HepG2 (cell line): ENCODE measurements at regions not wholly inside any gene's neighbourhood (a gene's known extent, or its start where the extent isn't known, plus 50 kb on each side); places are given as distances from the start of the nearest gene placed in this dataset.

Experiments
- ATAC-seq: fragments of 200-7000 bp; cut with Tn5 transposase; 3 replicates; pipeline ENCODE4 v1.9.1; 2020; ENCODE audit warnings: mild to moderate bottlenecking, moderate library complexity
- BruUV-seq: library from RNA; stranded (reverse); fragments of 400-500 nt; replicated peaks from 2 replicates; lab custom pipeline; 2021; lab: Mats Ljungman, UMichigan
- CTCF ChIA-PET: fragments of 300-600 bp; formaldehyde crosslinking; extraction: SDS; loops from one replicate; lab custom pipeline; 2021; ENCODE audit warnings: low total read pairs, inconsistent platforms, low intra/inter-chr PET ratio; lab: Yijun Ruan, JAX
- POLR2A ChIA-PET: fragments of 350-600 bp; sonication (Branson Sonifier 250); formaldehyde crosslinking; loops from one replicate; lab custom pipeline; 2020; ENCODE audit warnings: antibody characterized with exemption, inconsistent platforms; lab: Yijun Ruan, JAX
- DNase-seq: peaks from one replicate; pipeline ENCODE4 v3.0.0-alpha.2; 2015; ENCODE audit warnings: low spot score
- FAIRE-seq: peaks from 3 replicates; lab custom pipeline; 2011; peaks lifted over from hg19 to GRCh38; lab: Jason Lieb, UNC
- H2AFZ ChIP-seq: one replicate; pipeline ENCODE4 v1.6.1; 2011; ENCODE audit warnings: low read length, inconsistent platforms
- H3K27ac ChIP-seq: fragments of 300-600 bp; 3 replicates; pipeline ENCODE4 v1.8.0; 2011; ENCODE audit warnings: mixed run types, mild to moderate bottlenecking, mixed read lengths, low read length, inconsistent platforms; ENCODE audit not compliant: insufficient read depth; ENCODE audit errors: extremely low read length
- H3K27me3 ChIP-seq, 2 experiments: fragments of 200-600 bp in 1 of 2; 2 replicates in 1 of 2; 3 replicates in 1 of 2; pipeline versions ENCODE4 v1.6.0 to v1.8.0; 2011; ENCODE audit warnings: low read length in 2 of 2, mild to moderate bottlenecking in 2 of 2, moderate library complexity in 2 of 2, inconsistent platforms in 1 of 2; ENCODE audit not compliant: insufficient read depth in 2 of 2, control insufficient read depth in 1 of 2
- H3K36me3 ChIP-seq, 2 experiments: fragments of 200-600 bp in 1 of 2; replicated peaks in 1 of 2; 2 replicates in 1 of 2; 3 replicates in 1 of 2; pipeline versions ENCODE4 v1.5.1 to v1.8.0; 2011; ENCODE audit warnings: low read length in 2 of 2, inconsistent platforms in 1 of 2; ENCODE audit not compliant: insufficient read depth in 2 of 2, control insufficient read depth in 1 of 2
- H3K4me1 ChIP-seq: 2 replicates; pipeline ENCODE4 v1.5.1; 2012; ENCODE audit warnings: low read length, inconsistent platforms; ENCODE audit not compliant: insufficient read depth
- H3K4me2 ChIP-seq: 2 replicates; pipeline ENCODE4 v1.6.0; 2011; ENCODE audit warnings: low read depth, low read length, inconsistent platforms
- H3K4me3 ChIP-seq, 3 experiments: fragments of 200-600 bp in 1 of 3; sonication (generic), shearing (Covaris generic) in 1 of 3; replicated peaks in 1 of 3; 2 replicates each; pipeline ENCODE4 v1.5.1; 2011 to 2016; ENCODE audit warnings: low read length in 3 of 3, inconsistent platforms in 2 of 3, low read depth in 2 of 3, mild to moderate bottlenecking in 2 of 3, control low read depth in 1 of 3, mixed read lengths in 1 of 3; ENCODE audit not compliant: insufficient read depth in 1 of 3
- H3K79me2 ChIP-seq: one replicate; pipeline ENCODE4 v1.6.1; 2011; ENCODE audit warnings: low read length, inconsistent platforms; ENCODE audit not compliant: insufficient read depth
- H3K9ac ChIP-seq: 2 replicates; pipeline ENCODE4 v1.6.0; 2011; ENCODE audit warnings: mild to moderate bottlenecking, low read depth, low read length, inconsistent platforms; ENCODE audit not compliant: insufficient read depth
- H3K9me3 ChIP-seq: 2 replicates; pipeline ENCODE4 v1.5.1; 2012; ENCODE audit warnings: mild to moderate bottlenecking, low read length
- H4K20me1 ChIP-seq: 2 replicates; pipeline ENCODE4 v1.6.0; 2011; ENCODE audit warnings: inconsistent platforms, mild to moderate bottlenecking, low read length, moderate library complexity; ENCODE audit not compliant: insufficient read depth
- CHD4 ChIP-seq: fragments of 200-600 bp; sonication (generic); IDR thresholded peaks from 2 replicates; pipeline ENCODE4 v1.7.0; 2017; ENCODE audit warnings: mild to moderate bottlenecking, low read length, borderline replicate concordance
- CSRNP2 ChIP-seq: sonication (generic); formaldehyde crosslinking; conservative IDR thresholded peaks from 2 replicates; pipeline ENCODE4 v1.8.0; 2022; ENCODE audit warnings: low read depth, missing genetic modification reagents
- HNRNPK ChIP-seq: fragments of 200-400 bp; formaldehyde crosslinking; IDR thresholded peaks from 2 replicates; pipeline ENCODE4 v1.6.1; 2018; ENCODE audit warnings: low read length, low read depth, moderate library complexity, mild to moderate bottlenecking; ENCODE audit not compliant: poor library complexity, severe bottlenecking
- MTA1 ChIP-seq: sonication (generic); formaldehyde crosslinking; IDR thresholded peaks from 2 replicates; pipeline ENCODE4 v1.4.0; 2020; ENCODE audit warnings: missing genetic modification reagents, mild to moderate bottlenecking, borderline replicate concordance
- RARG ChIP-seq: sonication (generic); formaldehyde crosslinking; IDR thresholded peaks from 2 replicates; pipeline ENCODE4 v1.4.0; 2020; ENCODE audit warnings: low read depth, mild to moderate bottlenecking, missing genetic modification reagents
- RFXAP ChIP-seq: sonication (generic); formaldehyde crosslinking; IDR thresholded peaks from 2 replicates; pipeline ENCODE4 v1.4.0; 2020; ENCODE audit warnings: missing genetic modification reagents, borderline replicate concordance
- ZBTB1 ChIP-seq: sonication (generic); formaldehyde crosslinking; IDR thresholded peaks from 2 replicates; pipeline ENCODE4 v1.4.0; 2020; ENCODE audit warnings: missing genetic modification reagents, borderline replicate concordance
- ZNF710 ChIP-seq: sonication (generic); formaldehyde crosslinking; IDR thresholded peaks from 2 replicates; pipeline ENCODE4 v1.5.0; 2020; ENCODE audit warnings: mild to moderate bottlenecking, missing genetic modification reagents, borderline replicate concordance
- ZNF772 ChIP-seq: sonication (generic); formaldehyde crosslinking; IDR thresholded peaks from 2 replicates; pipeline ENCODE4 v1.5.0; 2020; ENCODE audit warnings: mild to moderate bottlenecking, missing genetic modification reagents
- WGBS: methylation state at CpG from one replicate; pipeline ENCODE4 v1.1.6; 2017; ENCODE audit warnings: low lambda C conversion rate; 5-methylcytosine and 5-hydroxymethylcytosine counted together
- in situ Hi-C: cut with HindIII; loops from 2 replicates; pipeline ENCODE4 v1.10.0; 2017; ENCODE audit warnings: low pct_unique_long_range_greater_than_20kb; ENCODE audit not compliant: extremely low pct_ligation_motif_present
- intact Hi-C: fragments of 100-400 bp; cut with micrococcal nuclease; formaldehyde crosslinking; loops from one replicate; pipeline ENCODE4 v1.10.0; 2022; ENCODE audit not compliant: unreplicated experiment
- TF ChIP-seq, protein P1 (sequence below): sonication (generic); formaldehyde crosslinking; IDR thresholded peaks from 2 replicates; pipeline ENCODE4 v1.8.0; 2022; ENCODE audit warnings: missing genetic modification reagents, mild to moderate bottlenecking, inconsistent platforms, borderline replicate concordance
- TF ChIP-seq, protein P2 (sequence below), 2 experiments: fragments of 450-650 bp in 1 of 2; sonication (generic) in 1 of 2; formaldehyde crosslinking; IDR thresholded peaks; 2 replicates each; pipeline versions ENCODE4 v1.5.0 to v1.8.0; 2020 to 2022; ENCODE audit warnings: mild to moderate bottlenecking in 1 of 2, missing genetic modification reagents in 1 of 2

- TF ChIP-seq, protein P1, sequence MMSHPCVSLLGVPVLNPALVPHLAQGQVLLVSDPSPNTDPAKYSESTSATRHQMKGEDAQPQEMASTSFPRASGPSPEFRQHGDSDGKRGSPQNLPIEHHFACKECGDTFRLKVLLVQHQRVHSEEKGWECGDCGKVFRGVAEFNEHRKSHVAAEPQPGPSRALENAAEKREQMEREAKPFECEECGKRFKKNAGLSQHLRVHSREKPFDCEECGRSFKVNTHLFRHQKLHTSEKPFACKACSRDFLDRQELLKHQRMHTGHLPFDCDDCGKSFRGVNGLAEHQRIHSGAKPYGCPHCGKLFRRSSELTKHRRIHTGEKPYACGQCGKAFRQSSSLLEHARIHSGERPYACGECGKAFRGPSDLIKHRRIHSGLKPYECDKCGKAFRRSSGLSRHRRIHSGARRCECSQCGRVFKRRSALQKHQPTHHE = no peak
- TF ChIP-seq CHD4 (no peak), MTA1 (CRISPR knock-in tag) (no peak)
- TF ChIP-seq, protein P2, sequence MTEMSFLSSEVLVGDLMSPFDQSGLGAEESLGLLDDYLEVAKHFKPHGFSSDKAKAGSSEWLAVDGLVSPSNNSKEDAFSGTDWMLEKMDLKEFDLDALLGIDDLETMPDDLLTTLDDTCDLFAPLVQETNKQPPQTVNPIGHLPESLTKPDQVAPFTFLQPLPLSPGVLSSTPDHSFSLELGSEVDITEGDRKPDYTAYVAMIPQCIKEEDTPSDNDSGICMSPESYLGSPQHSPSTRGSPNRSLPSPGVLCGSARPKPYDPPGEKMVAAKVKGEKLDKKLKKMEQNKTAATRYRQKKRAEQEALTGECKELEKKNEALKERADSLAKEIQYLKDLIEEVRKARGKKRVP (CRISPR knock-in tag; IDR thresholded peaks at IDR 0.05) = no peak
Observed at GRCh38 chr3:153445817-153446216, 283.8 kb downstream of the RAP2B start (continued).

DNA sequence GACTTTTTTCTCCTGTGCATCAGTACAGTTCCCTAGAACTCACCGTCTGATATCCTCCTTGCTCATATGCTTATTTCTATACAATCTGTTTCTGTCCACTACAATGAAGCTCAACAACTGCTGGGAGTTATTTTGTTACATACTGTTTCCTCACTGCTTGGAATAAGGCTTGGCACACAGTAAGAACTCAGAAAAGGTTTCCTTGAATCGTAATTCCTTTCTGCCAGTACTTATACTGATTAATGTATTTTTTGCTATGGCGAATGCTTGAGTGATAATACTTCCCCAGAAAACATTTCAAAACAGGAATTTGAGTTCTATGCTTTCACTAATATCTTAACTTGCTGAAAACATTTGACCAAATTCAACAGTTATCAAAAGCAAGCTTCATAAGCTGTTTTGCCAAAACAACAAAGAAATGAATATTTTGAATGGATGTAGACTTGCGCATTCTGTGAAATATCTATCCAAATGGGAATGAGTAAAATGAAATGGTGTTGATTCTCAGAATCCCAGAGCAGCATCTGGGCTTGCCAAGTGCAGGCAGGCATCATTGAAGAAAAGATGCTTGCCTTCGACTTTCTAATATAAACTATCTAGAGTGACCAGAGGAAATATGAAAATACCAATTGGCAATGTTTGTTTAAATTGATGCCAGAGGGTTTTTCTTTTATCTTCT lies 286.3 kb downstream of the RAP2B start:
- intact Hi-C loops = loop anchor here (5.0 kb wide), 1 partner anchor 319 kb away; no protein-coding TSS in a partner anchor
- DNase-seq (no peak), FAIRE-seq (no peak), ATAC-seq (no peak)
- H3K4me3 ChIP-seq = no peak overlapping the region
- H3K27ac ChIP-seq = no peak overlapping the region
- no peak overlapping the region for H3K4me2 ChIP-seq
- no peak overlapping the region for H2AFZ ChIP-seq
- no peaks in the 10 kb centered on the region for H3K4me1 ChIP-seq
- no peaks in the 10 kb centered on the region for H4K20me1 ChIP-seq
- 14% methylated on average over 5 of the region's 5 CpGs for WGBS
- no peaks in the 10 kb centered on the region for H3K79me2 ChIP-seq
- ChIA-PET CTCF (no interaction called here), POLR2A (no interaction called here)
- TF ChIP-seq ZNF772 (CRISPR knock-in tag) = no peak
- TF ChIP-seq CSRNP2 (CRISPR knock-in tag) = no peak
- no peak for TF ChIP-seq HNRNPK
- TF ChIP-seq RARG (CRISPR knock-in tag) = no peak
- no peak for TF ChIP-seq RFXAP (CRISPR knock-in tag)
- no peak for TF ChIP-seq ZNF710 (CRISPR knock-in tag)
- no peak for TF ChIP-seq ZBTB1 (CRISPR knock-in tag)
- no peaks in the 10 kb centered on the region for H3K36me3 ChIP-seq
- no peaks in the 10 kb centered on the region for H3K27me3 ChIP-seq
- no peaks in the 10 kb centered on the region for H3K9me3 ChIP-seq
- in situ Hi-C loops = loop anchor here (25.0 kb wide), 1 partner anchor 411 kb away; no protein-coding TSS in a partner anchor
- BruUV-seq = no TSS peak
- H3K9ac ChIP-seq = no peak overlapping the region
